ENCODE measurements at regions not wholly inside any gene's neighbourhood (a gene's known extent, or its start where the extent isn't known, plus 50 kb on each side); places are given as distances from the start of the nearest gene placed in this dataset.

- no peak overlapping the region for H3K4me3 ChIP-seq (ENCODE audit: low read depth in 1 of 3, low read length in 3 of 3)
- H3K4me1 ChIP-seq (ENCODE audit: control insufficient read depth in 4 of 4, insufficient read depth in 4 of 4, low read length in 3 of 4), result no peaks in the 10 kb centered on the region
- TF ChIP-seq ATF3 (IDR thresholded peaks at IDR 0.05) (no peak), GABPA (IDR thresholded peaks at IDR 0.05 in 1 of 2, conservative IDR thresholded peaks at IDR 0.05 in 1 of 2) (no peak), RXRA (IDR thresholded peaks at IDR 0.05) (no peak), CTCF (IDR thresholded peaks at IDR 0.05; ENCODE audit: low read depth, low read length, missing input control) (no peak), HNF4A (conservative IDR thresholded peaks at IDR 0.05) (no peak), FOXA2 (IDR thresholded peaks at IDR 0.05) (no peak)
- H3K27me3 ChIP-seq (ENCODE audit: control insufficient read depth in 4 of 4, insufficient read depth in 4 of 4, low read length in 3 of 4), result peaks cover 0 to 2% (median 0%) of the 10 kb centered on the region in 4 donors
- H3K9ac ChIP-seq (ENCODE audit: low read depth in 1 of 2, low read length in 2 of 2), result no peak overlapping the region
- 87% methylated on average over 4 of the region's 4 CpGs for WGBS
- no peaks in the 10 kb centered on the region for H3K36me3 ChIP-seq (ENCODE audit: control insufficient read depth in 4 of 4, insufficient read depth in 3 of 4, low read depth in 1 of 4, low read length in 3 of 4)
- H3K9me3 ChIP-seq (ENCODE audit: control insufficient read depth in 4 of 4, low read length in 3 of 4), result no peaks in the 10 kb centered on the region
- no peak overlapping the region for H3K27ac ChIP-seq (ENCODE audit: low read depth in 1 of 2, low read length in 2 of 2)
- no peak for DNase-seq (ENCODE audit: low spot score)
Observed at GRCh38 chr15:29615791-29616190, 206.5 kb downstream of the TJP1 start.

GRCh38 chr15:29613951-29614382, 208.3 kb downstream of the TJP1 start:
- Histone ChIP-seq H3K36me3 (ENCODE audit: control insufficient read depth in 4 of 4, insufficient read depth in 3 of 4, low read depth in 1 of 4, low read length in 3 of 4) (no peaks in the 10 kb centered on the region), H3K9me3 (ENCODE audit: control insufficient read depth in 4 of 4, low read length in 3 of 4) (no peaks in the 10 kb centered on the region), H3K4me1 (ENCODE audit: control insufficient read depth in 4 of 4, insufficient read depth in 4 of 4, low read length in 3 of 4) (no peaks in the 10 kb centered on the region), H3K4me3 (ENCODE audit: low read depth in 1 of 3, low read length in 3 of 3) (no peak overlapping the region), H3K27me3 (ENCODE audit: control insufficient read depth in 4 of 4, insufficient read depth in 4 of 4, low read length in 3 of 4) (peaks cover 0 to 2% (median 0%) of the 10 kb centered on the region in 4 donors), H3K9ac (ENCODE audit: low read depth in 1 of 2, low read length in 2 of 2) (no peak overlapping the region), H3K27ac (ENCODE audit: low read depth in 1 of 2, low read length in 2 of 2) (no peak overlapping the region)
- no peak for DNase-seq (ENCODE audit: low spot score)
- TF ChIP-seq FOXA1 (IDR thresholded peaks at IDR 0.05) (no peak), EGR1 (IDR thresholded peaks at IDR 0.05; ENCODE audit: low read depth in 2 of 2) (no peak), YY1 (IDR thresholded peaks at IDR 0.05) (no peak), RAD21 (IDR thresholded peaks at IDR 0.05) (no peak), ZBTB33 (IDR thresholded peaks at IDR 0.05) (no peak), HNF4A (conservative IDR thresholded peaks at IDR 0.05) (no peak), FOXA2 (IDR thresholded peaks at IDR 0.05) (no peak), JUND (IDR thresholded peaks at IDR 0.05) (no peak), NR2F2 (IDR thresholded peaks at IDR 0.05) (no peak)
- WGBS, result 82% methylated on average over 16 of the region's 16 CpGs

- H3K36me3 ChIP-seq (ENCODE audit: control insufficient read depth in 4 of 4, insufficient read depth in 3 of 4, low read depth in 1 of 4, low read length in 3 of 4), result no peaks in the 10 kb centered on the region
- H3K27ac ChIP-seq (ENCODE audit: low read depth in 1 of 2, low read length in 2 of 2), result no peak overlapping the region
- 60% methylated on average over 5 of the region's 5 CpGs for WGBS
- H3K9me3 ChIP-seq (ENCODE audit: control insufficient read depth in 4 of 4, low read length in 3 of 4), result no peaks in the 10 kb centered on the region
- no peak for TF ChIP-seq EGR1 (IDR thresholded peaks at IDR 0.05; ENCODE audit: low read depth in 2 of 2)
- TF ChIP-seq GABPA (IDR thresholded peaks at IDR 0.05 in 1 of 2, conservative IDR thresholded peaks at IDR 0.05 in 1 of 2), result no peak
- TF ChIP-seq TAF1 (conservative IDR thresholded peaks at IDR 0.05), result no peak
- TF ChIP-seq SP1 (IDR thresholded peaks at IDR 0.05), result no peak
- TF ChIP-seq FOXA1 (IDR thresholded peaks at IDR 0.05), result no peak
- DNase-seq (ENCODE audit: low spot score), result no peak
- H3K9ac ChIP-seq (ENCODE audit: low read depth in 1 of 2, low read length in 2 of 2), result no peak overlapping the region
- H3K27me3 ChIP-seq (ENCODE audit: control insufficient read depth in 4 of 4, insufficient read depth in 4 of 4, low read length in 3 of 4), result peaks cover 0 to 2% (median 0%) of the 10 kb centered on the region in 4 donors
- no peak overlapping the region for H3K4me3 ChIP-seq (ENCODE audit: low read depth in 1 of 3, low read length in 3 of 3)
- H3K4me1 ChIP-seq (ENCODE audit: control insufficient read depth in 4 of 4, insufficient read depth in 4 of 4, low read length in 3 of 4), result no peaks in the 10 kb centered on the region
Observed at GRCh38 chr15:29612701-29613100, 209.6 kb downstream of the TJP1 start.

All from liver (tissue), 8 donors.